Endometrium (tissue), 2 donors: ENCODE measurements at regions not wholly inside any gene's neighbourhood (a gene's known extent, or its start where the extent isn't known, plus 50 kb on each side); places are given as distances from the start of the nearest gene placed in this dataset.
"Not testable (repeated sequence)": the region's sequence is repeated elsewhere in the genome, so short reads cannot be mapped to it uniquely, and the experiment has no call there.

ENCODE experiments used
- FAIRE-seq: peaks from 2 replicates; lab custom pipeline; 2012; peaks lifted over from hg19 to GRCh38; lab: Jason Lieb, UNC
- donor health status: control.
- donor health status: control.

DNA sequence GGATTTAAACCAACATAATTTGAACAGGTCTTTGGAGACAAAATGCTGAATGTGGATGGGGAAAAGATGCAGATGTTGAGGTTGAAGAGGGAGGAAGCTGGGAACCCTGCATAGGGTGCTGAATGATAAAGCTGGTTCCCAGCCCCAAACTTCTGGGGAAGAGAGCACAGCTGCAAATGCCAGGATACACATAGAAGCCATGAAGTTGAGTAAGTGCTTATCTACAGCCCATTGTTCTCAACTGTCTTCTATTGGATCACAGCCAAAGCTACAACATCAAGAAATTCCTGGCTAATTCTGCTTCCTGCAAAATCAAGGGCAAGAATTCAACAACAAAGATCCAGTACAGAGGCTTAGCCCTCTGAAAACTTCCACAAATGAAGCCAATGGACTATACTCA, 779.8 kb downstream of the PRIM2 start:
- FAIRE-seq = not testable (repeated sequence)

DNA sequence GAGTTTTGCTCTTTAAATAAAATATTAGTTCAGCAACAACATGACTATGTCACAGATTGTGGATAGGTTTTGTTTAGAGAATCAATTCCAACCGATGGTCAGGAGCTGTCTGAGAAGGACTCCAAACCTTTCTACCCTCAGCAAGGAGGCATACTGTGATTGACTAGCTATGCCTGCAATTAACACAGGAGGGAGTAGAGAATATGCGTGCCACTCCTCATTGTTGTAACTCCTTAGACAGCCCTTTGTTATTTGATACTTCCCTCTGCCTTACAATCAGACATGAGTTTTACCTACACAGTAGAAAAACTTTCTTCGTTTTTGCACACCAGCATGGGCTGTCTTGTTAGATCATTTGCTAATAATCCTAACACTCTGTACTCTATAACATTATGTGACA, 796.5 kb downstream of the PRIM2 start:
- no peak for FAIRE-seq

DNA sequence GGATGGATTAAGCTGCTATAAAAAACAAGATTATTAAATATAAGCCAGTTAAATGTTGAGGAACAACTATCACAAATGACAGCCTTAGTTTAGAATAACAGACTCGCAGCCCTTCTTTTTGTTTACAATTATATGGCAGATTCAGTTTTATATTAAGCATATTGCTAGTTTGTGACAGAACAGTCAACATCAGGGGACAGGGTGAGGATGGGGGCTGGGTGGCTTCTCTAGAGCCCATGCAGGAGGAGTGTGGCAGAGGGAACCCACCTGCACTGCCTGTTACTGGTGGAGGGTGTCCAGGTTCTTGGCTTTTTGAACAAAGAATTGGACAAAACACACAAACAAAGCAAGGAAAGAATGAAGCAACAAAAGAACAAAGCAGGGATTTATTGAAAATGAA, 799.7 kb downstream of the PRIM2 start:
- FAIRE-seq = not testable (repeated sequence)

DNA sequence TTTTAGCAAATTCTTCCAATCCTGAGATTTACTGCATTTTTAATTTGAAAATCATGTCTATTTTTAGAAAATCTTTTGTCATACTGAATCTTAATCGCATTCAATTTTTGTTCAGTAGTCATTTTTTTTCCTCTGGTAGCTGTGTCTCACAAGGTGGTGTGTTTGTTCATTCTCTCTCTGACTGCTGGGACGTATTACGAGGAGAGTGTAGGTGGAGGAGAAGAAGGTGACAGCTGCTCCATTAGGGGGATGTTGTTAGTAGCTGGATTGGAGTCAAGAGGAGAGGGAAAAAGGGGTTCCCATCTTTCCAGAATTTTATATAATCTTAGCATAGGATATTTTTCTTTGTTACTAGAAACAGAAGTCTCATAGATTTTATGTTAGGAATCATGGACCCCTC, 804.2 kb downstream of the PRIM2 start:
- not testable (repeated sequence) for FAIRE-seq

DNA sequence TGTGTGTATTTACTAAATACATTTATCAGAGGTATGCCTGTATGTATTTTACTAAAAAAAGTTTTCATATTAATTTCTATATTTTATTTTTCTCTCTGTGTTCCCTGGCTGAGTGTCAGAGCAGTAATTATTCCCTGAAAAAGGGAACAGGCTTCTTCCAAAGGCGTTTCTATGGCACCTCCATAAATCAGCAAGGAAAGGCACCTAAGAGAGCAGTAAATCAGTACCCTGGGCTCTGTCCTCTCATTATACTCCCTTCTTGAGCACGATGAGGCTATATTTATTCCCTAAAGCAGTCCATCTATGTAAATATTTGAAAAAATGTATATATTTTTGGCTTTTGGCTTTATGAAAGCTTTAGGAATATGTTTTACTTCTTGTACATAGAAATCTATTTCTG, 806.3 kb downstream of the PRIM2 start:
- FAIRE-seq = not testable (repeated sequence)

DNA sequence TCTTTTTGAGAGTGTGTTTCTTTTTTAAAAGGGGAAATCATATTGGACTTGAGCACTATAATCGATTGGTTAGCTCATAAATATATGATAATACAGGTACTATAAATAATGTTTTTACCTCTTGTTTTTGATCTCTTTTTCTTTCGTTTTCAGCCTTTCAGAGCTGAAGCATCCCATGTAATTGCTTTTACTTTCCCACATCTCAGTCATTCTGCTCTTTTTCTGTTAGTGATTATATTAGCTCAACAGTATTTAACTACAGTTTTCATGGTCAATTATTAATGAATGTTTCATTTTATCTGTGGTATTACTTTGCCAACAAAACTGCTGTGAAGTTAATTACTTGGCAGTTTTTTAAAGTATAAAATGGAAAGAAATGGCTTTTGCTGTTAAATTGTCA, 811.1 kb downstream of the PRIM2 start:
- FAIRE-seq = not testable (repeated sequence)

DNA sequence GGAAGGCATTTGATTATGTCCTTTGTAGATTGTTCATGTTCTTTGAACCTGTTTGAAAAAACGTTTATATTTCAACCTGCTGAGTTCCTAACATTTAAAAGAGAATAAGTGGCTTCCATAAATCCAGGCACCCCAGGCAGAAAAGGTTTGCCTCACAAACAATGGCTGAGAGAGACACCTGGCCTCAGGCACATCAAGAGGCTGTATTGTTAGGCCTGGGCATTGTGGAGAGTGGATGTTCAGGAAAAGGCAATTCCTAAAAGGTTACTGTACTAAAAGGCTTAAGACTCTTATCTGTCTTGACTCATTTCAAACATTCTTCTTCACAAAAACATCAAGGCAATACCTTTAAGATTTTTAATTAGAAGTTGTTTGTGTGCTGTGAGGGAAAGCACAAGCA, 811.7 kb downstream of the PRIM2 start:
- not testable (repeated sequence) for FAIRE-seq

DNA sequence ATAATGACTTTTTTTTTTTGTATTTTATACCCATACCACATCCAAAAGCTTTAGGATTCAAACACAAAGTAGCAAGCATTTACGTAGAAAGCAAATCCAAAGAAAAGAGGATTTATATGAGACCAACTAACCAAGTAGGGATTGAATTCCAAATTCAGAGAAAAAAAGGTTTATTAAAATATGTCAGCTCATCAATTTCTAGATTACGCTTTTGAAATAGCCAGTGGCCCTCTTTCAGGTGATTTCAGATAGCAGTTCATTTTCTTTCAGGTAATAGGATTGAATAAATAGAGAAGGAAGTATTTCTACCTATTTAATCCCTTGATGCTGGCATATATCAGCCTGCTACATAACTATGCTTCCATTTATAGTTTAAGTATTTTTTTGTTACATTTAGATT, 822.3 kb downstream of the PRIM2 start:
- not testable (repeated sequence) for FAIRE-seq

DNA sequence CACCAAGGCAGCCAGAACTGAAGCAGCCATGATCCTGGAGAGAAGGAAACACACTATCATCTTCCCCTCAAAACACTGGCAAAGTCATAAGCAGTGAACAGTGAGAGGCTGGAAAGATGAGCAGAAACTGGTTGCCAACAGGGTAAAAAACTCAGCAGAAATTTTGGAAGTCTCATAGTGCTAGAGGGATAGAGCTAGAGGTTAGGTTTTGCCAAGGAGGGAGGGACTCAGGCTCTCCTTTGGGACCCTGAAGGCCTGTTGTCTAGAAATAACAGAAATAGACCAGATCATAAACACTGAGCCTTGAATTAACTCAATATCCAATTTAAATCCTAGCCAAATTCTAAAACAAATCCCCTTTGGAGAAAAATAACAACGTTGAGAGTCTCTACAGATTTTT, 853.6 kb downstream of the PRIM2 start:
- FAIRE-seq = not testable (repeated sequence)

DNA sequence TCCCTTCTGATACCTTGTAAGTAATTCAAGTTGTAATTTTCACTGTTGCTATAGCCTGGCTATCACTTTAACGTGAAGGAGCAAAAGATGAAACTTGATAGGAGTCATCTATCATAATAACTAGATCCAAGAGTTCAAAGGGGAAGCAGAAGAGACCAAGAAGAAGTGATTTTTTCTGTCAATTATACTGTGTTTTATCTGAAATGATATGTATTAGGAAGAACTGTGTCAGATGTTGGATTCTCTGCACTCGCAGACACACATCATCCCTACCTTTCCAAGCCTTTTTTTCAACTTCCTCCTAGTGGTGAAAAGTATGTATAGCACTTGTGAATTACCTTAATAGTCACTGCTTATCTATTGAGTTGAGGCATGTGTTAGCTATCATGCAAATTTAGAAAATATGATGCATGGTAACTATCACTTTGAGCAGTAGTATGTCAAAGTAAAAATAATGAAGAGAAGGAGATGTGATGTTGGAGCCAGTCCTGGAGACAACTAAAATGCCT, 864.2 kb downstream of the PRIM2 start:
- peak; percentile 62 for FAIRE-seq

DNA sequence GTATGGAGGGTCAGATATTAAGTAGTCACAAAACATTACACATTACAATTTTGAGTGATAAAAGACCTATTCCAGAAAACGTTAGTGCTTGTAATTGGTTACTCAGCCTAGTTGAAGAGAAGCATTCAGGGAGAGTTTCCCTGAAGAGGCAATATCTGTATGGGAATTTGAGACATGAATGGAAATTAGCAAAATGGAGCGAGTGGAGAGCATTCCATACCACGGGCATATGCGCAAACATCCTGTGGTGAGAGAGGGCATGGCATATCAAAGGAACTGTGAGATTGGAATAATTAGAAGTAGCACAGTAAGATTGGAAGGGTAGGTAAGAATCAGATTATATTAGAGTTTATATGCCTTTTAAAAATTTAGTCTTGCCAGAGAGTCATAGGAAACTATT, 867.9 kb downstream of the PRIM2 start:
- not testable (repeated sequence) for FAIRE-seq

DNA sequence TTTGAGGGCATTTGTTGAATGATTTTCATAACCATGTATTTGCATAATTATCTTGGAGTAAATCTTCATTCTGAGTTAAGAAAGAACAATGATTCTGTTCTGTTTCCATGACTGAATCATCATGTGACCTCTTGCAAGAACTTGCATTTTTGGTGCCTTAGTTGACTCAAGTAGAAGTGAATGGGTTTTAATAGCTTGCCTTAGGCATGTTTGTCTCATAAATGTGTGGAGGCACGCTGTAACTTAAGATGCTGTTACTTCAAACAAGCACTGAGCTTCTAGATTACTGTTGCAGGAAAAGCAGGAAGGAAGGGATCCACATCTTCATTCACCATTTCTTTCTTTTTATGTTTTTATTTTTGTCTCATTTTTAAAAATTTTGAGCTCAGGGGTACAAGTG, 875.8 kb downstream of the PRIM2 start:
- not testable (repeated sequence) for FAIRE-seq

DNA sequence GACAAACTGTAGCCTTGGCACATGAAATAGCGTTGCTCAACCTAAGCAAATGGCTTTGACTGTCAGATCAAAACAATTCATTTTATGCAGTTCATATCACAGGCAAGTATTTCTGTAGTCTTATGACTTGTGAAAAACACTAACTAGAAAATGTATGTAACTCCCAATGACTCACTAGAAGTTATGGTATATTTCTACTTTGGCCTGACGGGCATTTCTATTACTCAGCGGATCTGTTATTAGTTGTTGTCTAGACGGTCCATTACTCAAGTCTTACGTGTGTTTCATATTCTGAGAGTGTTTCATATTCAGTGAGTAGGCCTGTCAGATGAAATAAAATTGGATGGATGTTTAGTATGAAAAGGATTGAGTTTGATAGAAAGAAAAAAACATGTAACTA, 880.9 kb downstream of the PRIM2 start:
- no peak for FAIRE-seq

DNA sequence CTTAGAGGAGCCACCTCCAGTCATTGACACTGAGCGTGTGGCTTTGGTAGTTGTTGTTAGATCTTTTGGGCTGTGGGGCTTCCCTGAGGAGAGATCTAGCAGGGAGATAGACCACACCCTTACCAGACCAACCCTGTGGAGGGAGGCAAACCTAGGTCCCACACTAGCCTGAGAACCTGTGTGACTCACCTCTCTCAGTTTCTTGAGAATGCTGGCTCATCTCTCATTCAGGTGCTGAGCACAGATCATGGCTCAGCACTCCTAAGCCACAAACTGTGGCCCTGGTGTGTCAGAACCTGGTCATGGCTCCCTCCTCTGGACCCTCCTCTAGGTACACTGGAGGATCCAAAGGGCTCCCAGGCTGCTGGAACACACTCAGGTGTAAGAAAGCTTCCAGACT, 919.7 kb downstream of the PRIM2 start:
- not testable (repeated sequence) for FAIRE-seq

DNA sequence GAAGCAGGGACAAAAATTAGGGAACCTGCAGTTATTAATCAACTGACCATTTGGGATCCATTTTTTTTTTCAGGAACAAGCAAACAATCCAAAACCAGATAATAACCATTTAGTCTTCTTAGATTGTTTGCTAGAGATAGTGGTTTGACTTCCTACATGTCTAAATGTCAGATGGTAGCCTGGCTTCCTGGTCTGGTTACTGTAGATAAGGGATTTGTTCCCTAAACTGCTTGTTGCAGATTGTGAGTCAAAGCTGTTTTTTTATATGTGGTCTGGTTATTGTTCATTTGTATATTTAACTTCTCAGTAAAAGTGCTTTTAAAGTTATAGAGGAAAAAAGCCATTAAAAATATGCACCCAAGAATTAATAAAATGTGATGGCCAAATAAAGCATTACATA, 921.0 kb downstream of the PRIM2 start:
- FAIRE-seq = not testable (repeated sequence)

DNA sequence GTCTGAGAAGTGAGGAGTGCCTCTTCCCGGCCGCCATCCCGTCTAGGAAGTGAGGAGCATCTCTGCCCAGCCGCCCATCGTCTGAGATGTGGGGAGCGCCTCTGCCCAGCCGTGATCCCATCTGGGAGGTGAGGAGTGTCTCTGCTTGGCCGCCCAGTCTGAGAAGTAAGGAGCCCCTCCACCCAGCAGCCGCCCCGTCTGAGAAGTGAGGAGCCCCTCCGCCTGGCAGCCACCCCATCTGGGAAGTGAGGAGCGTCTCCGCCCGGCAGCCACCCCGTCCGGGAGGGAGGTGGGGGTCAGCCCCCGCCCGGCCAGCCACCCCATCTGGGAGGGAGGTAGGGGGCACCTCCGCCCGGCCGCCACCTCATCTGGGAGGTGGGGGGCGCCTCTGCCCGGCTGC, 940.2 kb downstream of the PRIM2 start:
- not testable (repeated sequence) for FAIRE-seq

DNA sequence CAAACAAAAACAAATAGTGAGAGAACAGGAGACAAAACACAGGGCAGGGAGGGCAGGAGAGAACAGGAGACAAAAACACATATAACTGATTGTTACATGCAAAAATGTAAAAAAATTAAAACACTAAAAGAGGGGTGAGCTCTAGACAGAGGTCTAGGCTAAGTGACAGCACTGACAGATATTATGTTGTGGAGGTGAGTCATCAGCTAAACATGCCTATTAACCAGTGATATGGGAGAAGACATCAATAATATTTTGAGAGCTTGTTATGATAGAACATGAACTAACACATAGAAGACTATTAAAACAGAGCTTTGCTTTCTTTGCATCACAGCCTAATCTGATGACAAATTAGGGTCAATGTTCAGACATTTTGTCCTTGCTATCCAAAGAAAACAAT, 972.7 kb downstream of the PRIM2 start:
- FAIRE-seq = no peak

DNA sequence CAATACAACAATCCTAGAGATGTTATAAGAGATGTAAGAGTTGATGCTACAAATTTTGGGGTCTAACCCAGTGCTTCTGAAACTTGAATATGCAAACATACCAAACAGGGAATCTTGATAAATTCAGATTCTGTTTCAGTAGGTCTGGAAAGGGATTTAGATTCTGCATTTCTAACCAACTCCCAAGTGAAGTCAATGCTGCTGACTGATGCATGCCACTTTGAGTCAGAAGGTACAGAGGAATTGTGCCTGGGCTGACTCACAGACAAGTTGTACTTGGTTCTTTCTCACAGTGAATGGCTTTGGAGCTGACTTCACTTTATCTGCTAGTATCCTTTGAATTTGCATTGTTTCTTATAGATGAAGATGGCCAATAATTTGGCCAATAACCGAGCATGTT, 973.9 kb downstream of the PRIM2 start:
- FAIRE-seq = not testable (repeated sequence)

DNA sequence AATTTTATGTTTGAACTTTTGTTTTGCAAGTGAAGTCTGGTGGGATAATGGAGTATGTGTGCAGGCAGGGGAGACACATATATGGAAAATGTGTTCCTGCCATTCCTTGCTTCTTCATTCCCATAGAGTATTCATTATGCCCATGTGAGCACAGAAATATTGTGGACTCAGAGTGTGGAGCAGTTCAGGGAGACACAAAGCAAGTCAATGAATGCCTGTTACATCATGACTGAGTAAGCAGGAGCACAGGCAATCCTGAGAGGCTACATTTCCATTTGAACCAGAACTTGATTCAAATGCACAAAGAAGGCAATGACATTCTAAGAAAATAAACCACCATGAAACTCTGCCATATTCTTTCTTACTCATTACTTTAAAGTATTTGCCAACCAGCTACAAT, 990.5 kb downstream of the PRIM2 start:
- FAIRE-seq = not testable (repeated sequence)

DNA sequence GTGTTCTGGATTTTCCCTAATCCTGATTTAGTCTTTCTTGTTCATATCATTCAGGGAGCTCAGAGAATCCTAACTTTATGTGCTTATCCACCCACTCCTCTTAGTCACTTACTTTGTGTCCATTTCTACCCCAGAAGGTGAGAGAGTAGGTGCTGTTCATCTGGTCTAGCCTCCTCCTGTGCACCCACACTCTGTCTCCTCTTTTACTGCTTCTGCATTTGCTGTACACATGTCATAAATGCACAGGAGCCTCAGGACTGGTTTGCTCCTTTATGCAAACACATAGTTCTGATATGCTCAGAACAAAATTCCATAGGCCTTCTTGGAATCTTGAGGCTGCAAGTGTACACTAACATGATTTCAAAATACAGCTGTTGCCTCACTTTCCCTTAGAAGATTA, 1014.7 kb downstream of the PRIM2 start:
- FAIRE-seq = not testable (repeated sequence)

DNA sequence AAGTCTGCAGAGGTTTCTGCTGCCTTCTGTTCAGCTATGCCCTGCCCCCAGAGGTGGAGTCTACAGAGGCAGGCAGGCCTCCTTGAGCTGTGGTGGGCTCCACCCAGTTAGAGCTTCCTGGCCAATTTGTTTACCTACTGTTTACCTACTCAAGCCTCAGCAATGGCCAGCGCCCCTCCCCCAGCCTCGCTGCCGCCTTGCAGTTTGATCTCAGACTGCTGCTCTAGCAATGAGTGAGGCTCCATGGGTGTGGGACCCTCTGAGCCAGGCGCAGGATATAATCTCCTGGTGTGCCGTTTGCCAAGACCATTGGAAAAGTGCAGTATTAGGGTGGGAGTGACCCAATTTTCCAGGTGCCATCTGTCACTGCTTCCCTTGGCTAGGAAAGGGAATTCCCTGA, 1024.9 kb downstream of the PRIM2 start:
- FAIRE-seq = not testable (repeated sequence)

DNA sequence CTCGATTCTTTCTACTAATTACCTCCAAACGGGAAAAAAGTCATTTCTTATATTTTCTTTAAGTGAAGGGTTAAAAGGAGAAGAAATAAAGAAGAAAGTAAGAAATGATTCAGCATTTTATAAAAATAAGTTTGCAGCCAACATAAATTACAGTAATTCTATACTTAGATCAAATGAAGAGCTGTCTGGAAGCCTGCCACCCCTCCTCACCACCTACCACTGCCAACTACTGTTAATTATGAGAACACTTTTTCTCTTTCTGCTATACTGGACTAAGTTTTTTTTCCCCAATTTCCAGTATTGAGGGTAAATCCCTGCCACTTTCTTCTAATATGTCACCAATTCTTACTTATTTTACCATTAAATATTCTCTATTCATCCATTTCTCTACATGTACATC, 1030.1 kb downstream of the PRIM2 start:
- FAIRE-seq = not testable (repeated sequence)

DNA sequence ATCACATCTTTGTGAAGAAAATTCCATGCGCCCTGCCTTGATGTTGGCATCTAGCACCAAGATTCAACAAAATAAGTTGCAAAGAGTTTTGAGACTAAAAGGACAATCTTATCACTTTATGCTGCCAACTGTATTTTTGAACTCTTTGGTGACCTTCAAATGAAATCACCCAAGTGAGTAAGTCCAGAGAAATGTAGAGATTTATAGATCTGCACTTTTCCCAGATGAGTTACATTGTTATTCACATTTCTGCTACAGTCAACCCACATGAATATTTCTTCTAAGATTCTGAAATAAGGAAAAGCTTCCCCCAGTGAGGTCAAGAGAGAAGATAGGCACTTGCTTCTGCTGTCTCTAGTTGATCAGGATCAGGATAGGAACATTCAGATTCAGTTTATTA, 1034.2 kb downstream of the PRIM2 start:
- FAIRE-seq = not testable (repeated sequence)

DNA sequence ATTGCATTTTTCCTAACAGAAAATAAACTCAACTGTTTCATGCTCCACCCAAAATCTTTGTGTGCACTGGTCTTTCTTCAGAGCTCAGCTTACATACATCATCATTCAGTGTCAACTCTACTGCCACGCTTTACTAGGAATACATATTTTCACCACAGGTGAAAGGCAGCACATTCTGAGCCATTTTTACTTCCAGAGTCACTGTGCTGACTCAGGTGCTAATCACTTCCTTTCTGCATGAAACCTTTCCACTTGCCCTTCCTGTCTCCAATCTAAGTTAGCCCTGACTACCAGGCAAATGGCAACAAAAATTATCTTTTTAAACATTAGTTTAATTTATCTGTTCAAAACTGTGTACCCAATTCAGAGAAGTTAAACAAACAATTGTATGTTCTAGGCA, 1041.0 kb downstream of the PRIM2 start:
- peak; percentile 18 for FAIRE-seq

DNA sequence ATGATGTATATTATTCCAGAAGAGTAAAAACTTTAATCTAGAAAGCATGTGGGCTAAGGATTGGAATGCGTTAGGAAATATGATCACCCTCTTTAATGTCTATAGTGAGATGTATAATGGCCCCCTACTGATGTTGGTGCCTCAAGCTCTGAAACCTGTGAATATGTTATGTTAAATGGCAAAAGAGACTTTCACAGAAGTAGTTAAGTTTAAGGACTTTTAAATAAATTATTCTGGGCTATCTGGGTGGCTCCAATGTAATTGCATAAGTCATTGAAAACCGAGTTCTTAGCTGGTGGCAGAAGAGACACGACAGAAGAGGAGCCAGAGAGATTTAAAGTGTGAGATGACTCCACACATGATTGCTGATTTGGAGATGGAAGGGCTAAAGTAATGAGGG, 1048.4 kb downstream of the PRIM2 start:
- FAIRE-seq = not testable (repeated sequence)
